ENCODE measurements at regions not wholly inside any gene's neighbourhood (a gene's known extent, or its start where the extent isn't known, plus 50 kb on each side); places are given as distances from the start of the nearest gene placed in this dataset.
A peak's percentile ranks its signal among the peaks of the same experiment; 100 is the strongest.

DNA sequence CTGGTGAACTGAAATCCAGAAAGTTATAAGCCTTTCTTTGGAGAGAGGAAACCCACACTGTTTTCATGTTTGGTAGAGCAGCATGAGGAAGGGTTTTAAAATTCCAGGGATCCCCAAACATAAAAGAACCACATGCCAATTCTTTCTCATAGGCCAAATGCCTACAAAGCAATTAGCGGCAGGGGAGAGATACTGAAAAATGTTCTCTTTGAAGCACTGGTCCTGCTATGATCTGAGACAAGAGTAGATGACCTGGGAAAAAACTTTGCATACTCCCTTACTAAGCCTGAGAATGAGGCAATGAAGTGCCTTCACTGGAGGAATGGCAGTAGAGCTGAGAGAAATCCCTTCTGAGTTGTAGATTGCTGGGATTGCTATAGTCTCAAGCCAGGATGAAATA lies 1261.7 kb downstream of the DSC3 start:
- DNase-seq (ENCODE audit: insufficient read length, low spot score) (no peak), FAIRE-seq (no peak)
- TF ChIP-seq, protein P1, sequence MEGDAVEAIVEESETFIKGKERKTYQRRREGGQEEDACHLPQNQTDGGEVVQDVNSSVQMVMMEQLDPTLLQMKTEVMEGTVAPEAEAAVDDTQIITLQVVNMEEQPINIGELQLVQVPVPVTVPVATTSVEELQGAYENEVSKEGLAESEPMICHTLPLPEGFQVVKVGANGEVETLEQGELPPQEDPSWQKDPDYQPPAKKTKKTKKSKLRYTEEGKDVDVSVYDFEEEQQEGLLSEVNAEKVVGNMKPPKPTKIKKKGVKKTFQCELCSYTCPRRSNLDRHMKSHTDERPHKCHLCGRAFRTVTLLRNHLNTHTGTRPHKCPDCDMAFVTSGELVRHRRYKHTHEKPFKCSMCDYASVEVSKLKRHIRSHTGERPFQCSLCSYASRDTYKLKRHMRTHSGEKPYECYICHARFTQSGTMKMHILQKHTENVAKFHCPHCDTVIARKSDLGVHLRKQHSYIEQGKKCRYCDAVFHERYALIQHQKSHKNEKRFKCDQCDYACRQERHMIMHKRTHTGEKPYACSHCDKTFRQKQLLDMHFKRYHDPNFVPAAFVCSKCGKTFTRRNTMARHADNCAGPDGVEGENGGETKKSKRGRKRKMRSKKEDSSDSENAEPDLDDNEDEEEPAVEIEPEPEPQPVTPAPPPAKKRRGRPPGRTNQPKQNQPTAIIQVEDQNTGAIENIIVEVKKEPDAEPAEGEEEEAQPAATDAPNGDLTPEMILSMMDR (IDR thresholded peaks at IDR 0.05; ENCODE audit: insufficient read depth, missing control alignments) = no peak

DNA sequence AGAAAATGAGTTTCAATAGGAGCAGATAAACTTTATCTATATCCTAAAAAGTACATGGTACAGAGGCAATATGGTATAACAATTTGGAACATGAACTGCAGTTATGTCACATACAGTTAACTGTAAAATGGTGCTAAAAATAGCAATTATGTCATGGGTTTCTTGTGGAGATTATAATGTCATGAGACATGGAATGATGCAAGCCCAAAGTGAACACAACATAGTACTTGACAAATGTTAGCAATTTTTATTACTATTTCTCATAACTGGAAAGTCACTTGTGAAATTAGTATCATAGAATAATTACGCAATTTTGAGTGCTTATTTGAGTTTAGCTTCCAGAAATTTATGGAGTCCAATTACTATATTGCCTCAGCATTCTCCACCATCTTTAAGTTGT lies 1263.4 kb downstream of the DSC3 start:
- DNase-seq (ENCODE audit: insufficient read length, low spot score) (no peak), FAIRE-seq (peak; percentile 84)
- TF ChIP-seq, protein P1 (IDR thresholded peaks at IDR 0.05; ENCODE audit: insufficient read depth, missing control alignments) = no peak

DNA sequence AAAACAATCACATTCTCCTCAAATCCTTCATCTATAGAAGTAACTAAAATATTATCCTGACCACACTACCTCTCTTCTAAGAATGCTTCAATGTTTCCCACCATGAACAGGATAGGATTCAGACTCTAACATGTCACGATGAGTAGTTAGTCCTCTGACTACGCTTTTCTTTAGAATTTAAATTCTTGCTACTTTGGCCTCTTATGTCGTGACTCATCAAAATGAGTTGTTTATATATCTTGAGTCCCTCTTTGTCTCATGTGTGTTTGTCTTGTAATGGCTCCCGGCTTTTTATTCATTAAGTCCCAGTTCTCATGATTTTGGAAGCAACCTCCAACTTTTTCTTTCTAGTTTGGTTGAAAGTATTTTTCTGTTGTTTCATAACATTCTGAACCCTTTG lies 1289.2 kb downstream of the DSC3 start:
- DNase-seq (ENCODE audit: insufficient read length, low spot score) (no peak), FAIRE-seq (no peak)
- TF ChIP-seq, protein P1 (IDR thresholded peaks at IDR 0.05; ENCODE audit: insufficient read depth, missing control alignments) = no peak

DNA sequence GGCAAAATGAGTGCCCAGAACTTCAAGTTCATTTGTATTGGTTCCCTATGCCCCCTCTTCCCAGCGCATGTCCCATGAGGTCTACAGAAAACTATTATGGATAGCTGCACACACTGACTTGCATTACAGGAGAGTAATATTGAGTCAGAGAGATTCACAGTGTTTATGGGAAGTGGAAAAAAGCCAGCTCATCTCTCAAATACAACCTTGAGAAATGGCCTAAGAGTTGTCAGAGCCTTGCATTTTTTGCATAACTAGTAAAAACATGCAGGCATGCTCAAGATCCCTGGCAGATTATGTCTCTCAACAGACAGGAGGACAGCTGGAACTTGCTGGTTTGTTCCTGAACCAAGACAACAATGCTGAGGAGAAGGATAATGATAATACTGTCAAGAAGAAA lies 1292.8 kb downstream of the DSC3 start:
- TF ChIP-seq, protein P1 (IDR thresholded peaks at IDR 0.05; ENCODE audit: insufficient read depth, missing control alignments) = no peak
- FAIRE-seq (no peak), DNase-seq (ENCODE audit: insufficient read length, low spot score) (no peak)

DNA sequence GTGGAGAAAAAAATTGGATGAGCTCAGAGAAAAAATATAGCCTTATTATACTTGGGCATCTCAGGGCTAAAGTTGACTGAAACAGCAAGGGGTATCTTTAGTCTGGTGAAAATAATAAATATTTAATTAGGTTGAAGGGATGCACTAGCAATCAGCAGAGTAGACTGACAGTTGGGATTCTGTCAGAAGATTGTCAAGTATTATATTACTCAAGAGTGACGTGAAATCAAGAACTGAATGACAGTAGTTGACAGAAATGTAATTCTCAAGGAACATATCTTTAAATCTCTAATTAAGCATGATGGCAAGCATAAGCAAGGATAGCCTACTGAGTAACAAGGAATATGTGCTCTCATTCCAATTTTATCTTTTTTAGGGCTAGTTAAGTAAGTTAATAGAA lies 1301.1 kb downstream of the DSC3 start:
- TF ChIP-seq, protein P1 (IDR thresholded peaks at IDR 0.05; ENCODE audit: insufficient read depth, missing control alignments) = no peak
- FAIRE-seq (no peak), DNase-seq (ENCODE audit: insufficient read length, low spot score) (no peak)

DNA sequence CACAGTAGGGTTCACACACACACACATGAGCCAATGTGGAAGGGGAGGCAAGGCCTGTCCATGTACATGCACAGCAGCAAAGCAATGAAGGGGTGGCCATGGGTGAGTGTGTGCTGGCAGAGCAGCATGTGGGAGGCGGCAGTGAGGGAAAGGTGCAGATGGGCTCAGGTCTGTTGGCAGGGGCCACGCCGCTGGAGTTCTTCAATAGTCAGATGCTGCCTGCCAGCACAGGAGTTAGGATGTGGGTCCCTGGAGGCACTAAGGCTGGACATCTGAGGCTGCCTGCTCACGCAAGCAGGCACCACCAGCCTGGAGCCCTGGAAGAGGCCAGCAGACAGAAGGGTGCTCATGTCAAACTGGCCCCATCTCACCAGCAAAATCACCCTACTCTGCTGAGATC lies 1304.9 kb downstream of the DSC3 start:
- FAIRE-seq (no peak), DNase-seq (ENCODE audit: insufficient read length, low spot score) (no peak)
- TF ChIP-seq, protein P1 (IDR thresholded peaks at IDR 0.05; ENCODE audit: insufficient read depth, missing control alignments) = no peak

DNA sequence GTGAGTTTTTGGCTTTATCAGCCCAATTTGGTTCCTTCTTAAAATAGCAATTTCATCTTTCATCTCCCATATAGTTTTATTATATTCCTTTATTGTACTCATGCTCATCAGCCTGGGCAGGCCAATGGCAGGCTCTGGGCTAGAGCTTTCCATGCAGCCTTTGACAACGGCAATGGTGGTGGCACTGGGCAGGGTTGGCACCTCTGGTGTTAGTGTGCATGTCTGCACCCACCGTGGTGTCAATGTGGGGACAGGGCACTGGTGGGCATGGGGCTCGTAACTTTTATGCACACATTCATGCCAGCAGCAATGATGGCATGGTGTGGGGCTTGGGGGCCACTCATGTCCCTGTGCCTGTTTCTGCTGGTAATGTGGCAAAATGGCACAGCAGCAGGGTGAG lies 1305.4 kb downstream of the DSC3 start:
- TF ChIP-seq, protein P1 (IDR thresholded peaks at IDR 0.05; ENCODE audit: insufficient read depth, missing control alignments) = no peak
- FAIRE-seq (no peak), DNase-seq (ENCODE audit: insufficient read length, low spot score) (no peak)

All from D721Med (cell line).